ENCODE measurements at regions not wholly inside any gene's neighbourhood (a gene's known extent, or its start where the extent isn't known, plus 50 kb on each side); places are given as distances from the start of the nearest gene placed in this dataset.

DNA sequence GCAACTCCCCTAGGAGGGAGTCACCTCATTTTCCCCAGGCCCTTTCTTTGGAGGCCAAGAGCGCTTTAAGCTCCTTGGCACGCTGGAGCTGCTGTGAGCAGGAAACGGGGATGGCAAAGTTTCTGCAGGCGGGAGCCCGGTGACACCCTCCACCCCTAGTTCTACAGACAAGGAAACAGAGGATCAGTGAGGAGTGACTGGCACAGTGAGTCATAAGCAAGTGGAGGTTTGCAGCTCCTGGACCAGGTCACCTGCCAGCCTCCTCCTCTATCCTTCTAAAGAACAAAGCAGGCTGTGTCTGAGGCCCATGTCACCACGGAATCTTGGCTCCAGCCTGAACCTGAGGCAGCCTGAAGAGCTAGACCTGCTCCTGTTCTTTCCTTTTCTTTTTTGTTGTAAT is 141.9 kb downstream of the TMEM132E start:
- Histone ChIP-seq H4K20me1 (ENCODE audit: insufficient read depth) (no peaks in the 10 kb centered on the region), H3K27ac (no peak overlapping the region), H3K9ac (no peak overlapping the region), H3F3A (ENCODE audit: insufficient read depth) (peaks cover 7% of the 10 kb centered on the region; the same call in 1 of the 2 replicates), H3K27me3 (replicated peaks; ENCODE audit: insufficient read depth) (no peaks in the 10 kb centered on the region), H3K9me2 (ENCODE audit: insufficient read depth) (no peaks in the 10 kb centered on the region), H3K4me1 (ENCODE audit: insufficient read depth) (peaks cover 19% of the 10 kb centered on the region), H3K4me2 (ENCODE audit: unreplicated experiment) (no peak overlapping the region), H3K9me3 (ENCODE audit: low read depth) (no peaks in the 10 kb centered on the region), H2AFZ (no peak overlapping the region), H3K79me2 (ENCODE audit: insufficient read depth) (no peaks in the 10 kb centered on the region), H3K36me3 (ENCODE audit: low read depth) (no peaks in the 10 kb centered on the region), H3K4me3 (no peak overlapping the region)
- TF ChIP-seq EZH2 (IDR thresholded peaks at IDR 0.05; ENCODE audit: insufficient read depth, poor library complexity, severe bottlenecking) (no peak), EZH2phosphoT487 (IDR thresholded peaks at IDR 0.05; ENCODE audit: insufficient read depth, low read depth) (no peak)
- DNase-seq, result peak; percentile 28
- in situ Hi-C loops (cut with MboI), result no loop called here
- WGBS, 2 experiments (ENCODE audit: low coverage in 1 of 2, low lambda C conversion rate in 2 of 2, missing lambda C conversion rate in 2 of 2), result 57 to 62% methylated on average over 6 of the region's 6 CpGs

DNA sequence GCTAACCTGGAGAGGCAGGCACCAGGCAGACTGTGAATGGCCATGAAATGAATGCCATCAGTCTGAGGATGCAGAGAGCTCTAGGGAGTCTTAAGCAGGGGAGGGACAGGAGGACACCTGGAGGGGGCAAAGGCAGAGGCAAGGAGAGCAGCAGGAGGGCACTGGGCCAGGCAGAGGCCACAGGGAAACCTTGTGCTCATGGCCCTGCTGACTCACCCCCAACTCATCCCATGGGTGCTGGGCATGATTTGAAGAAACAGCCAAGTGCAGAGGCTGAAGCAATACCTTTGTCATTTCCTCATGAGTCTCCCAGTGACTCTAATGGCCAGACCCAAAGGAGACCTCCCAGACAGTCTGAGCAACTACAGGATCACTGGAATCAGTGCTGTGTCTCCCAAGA is 141.4 kb downstream of the TMEM132E start:
- in situ Hi-C loops (cut with MboI), result no loop called here
- no peaks in the 10 kb centered on the region for H4K20me1 ChIP-seq (ENCODE audit: insufficient read depth)
- no peak overlapping the region for H2AFZ ChIP-seq
- peaks cover 7% of the 10 kb centered on the region; the same call in 1 of the 2 replicates for H3F3A ChIP-seq (ENCODE audit: insufficient read depth)
- no peaks in the 10 kb centered on the region for H3K79me2 ChIP-seq (ENCODE audit: insufficient read depth)
- peaks cover 19% of the 10 kb centered on the region for H3K4me1 ChIP-seq (ENCODE audit: insufficient read depth)
- H3K27ac ChIP-seq, result no peak overlapping the region
- H3K36me3 ChIP-seq (ENCODE audit: low read depth), result no peaks in the 10 kb centered on the region
- no peaks in the 10 kb centered on the region for H3K27me3 ChIP-seq (replicated peaks; ENCODE audit: insufficient read depth)
- TF ChIP-seq EZH2 (IDR thresholded peaks at IDR 0.05; ENCODE audit: insufficient read depth, poor library complexity, severe bottlenecking) (no peak), EZH2phosphoT487 (IDR thresholded peaks at IDR 0.05; ENCODE audit: insufficient read depth, low read depth) (no peak)
- H3K9ac ChIP-seq, result no peak overlapping the region
- no peaks in the 10 kb centered on the region for H3K9me2 ChIP-seq (ENCODE audit: insufficient read depth)
- no peak overlapping the region for H3K4me2 ChIP-seq (ENCODE audit: unreplicated experiment)
- H3K4me3 ChIP-seq, result no peak overlapping the region
- DNase-seq, result peak; percentile 89
- H3K9me3 ChIP-seq (ENCODE audit: low read depth), result no peaks in the 10 kb centered on the region

DNA sequence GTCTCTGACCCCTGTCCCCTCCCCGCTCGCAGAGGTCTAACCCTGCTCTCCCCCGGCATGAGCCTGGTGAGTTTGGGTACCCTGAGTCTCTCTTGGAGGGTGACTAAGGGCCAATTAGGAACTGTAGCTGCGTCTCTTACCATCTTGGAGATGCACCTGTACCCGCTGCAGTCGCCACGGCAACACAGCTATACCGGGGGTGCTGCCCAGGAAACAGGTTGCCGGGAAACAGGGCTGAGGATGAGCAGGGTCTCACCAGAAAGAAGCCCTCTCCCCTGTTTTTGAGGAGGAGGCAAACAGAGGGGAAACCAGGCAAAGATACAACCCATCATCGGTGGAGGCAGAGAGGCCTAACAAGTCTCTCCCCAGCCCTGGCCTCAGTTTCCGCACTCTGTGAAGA is 140.2 kb downstream of the TMEM132E start:
- H3K9ac ChIP-seq, result no peak overlapping the region
- H4K20me1 ChIP-seq (ENCODE audit: insufficient read depth), result no peaks in the 10 kb centered on the region
- in situ Hi-C loops (cut with MboI), result no loop called here
- DNase-seq, result no peak
- no peak overlapping the region for H3K27ac ChIP-seq
- 88 to 90% methylated on average over 11 of the region's 11 CpGs for WGBS, 2 experiments (ENCODE audit: low coverage in 1 of 2, low lambda C conversion rate in 2 of 2, missing lambda C conversion rate in 2 of 2)
- H3K27me3 ChIP-seq (replicated peaks; ENCODE audit: insufficient read depth), result no peaks in the 10 kb centered on the region
- peaks cover 19% of the 10 kb centered on the region for H3K4me1 ChIP-seq (ENCODE audit: insufficient read depth)
- H3K4me2 ChIP-seq (ENCODE audit: unreplicated experiment), result no peak overlapping the region
- TF ChIP-seq EZH2phosphoT487 (IDR thresholded peaks at IDR 0.05; ENCODE audit: insufficient read depth, low read depth), result no peak
- no peak for TF ChIP-seq EZH2 (IDR thresholded peaks at IDR 0.05; ENCODE audit: insufficient read depth, poor library complexity, severe bottlenecking)
- H3K9me2 ChIP-seq (ENCODE audit: insufficient read depth), result no peaks in the 10 kb centered on the region
- peaks cover 7% of the 10 kb centered on the region; the same call in 1 of the 2 replicates for H3F3A ChIP-seq (ENCODE audit: insufficient read depth)
- no peak overlapping the region for H3K4me3 ChIP-seq
- no peak overlapping the region for H2AFZ ChIP-seq
- no peaks in the 10 kb centered on the region for H3K36me3 ChIP-seq (ENCODE audit: low read depth)
- no peaks in the 10 kb centered on the region for H3K79me2 ChIP-seq (ENCODE audit: insufficient read depth)
- no peaks in the 10 kb centered on the region for H3K9me3 ChIP-seq (ENCODE audit: low read depth)

DNA sequence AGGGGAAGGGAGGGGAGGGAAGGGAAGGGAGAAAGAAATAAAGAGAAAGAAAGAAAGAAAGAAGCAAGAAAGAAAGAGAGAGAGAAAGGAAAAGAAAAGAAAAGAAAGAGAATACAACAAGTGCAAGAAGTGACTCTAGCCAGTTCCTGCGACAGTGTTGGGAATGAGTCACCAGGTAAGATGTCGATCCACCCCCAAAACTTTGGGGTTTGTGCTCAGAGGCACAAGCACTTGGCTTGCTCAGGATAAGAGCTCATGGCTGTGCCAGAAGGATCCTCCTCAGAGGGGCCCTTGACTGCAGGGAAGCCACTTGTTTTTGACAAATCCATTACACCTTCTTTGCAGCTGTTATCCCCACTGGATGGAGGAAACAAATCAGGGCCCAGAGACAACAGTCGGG is 137.7 kb downstream of the TMEM132E start:
- Histone ChIP-seq H3K9ac (no peak overlapping the region), H2AFZ (no peak overlapping the region)

DNA sequence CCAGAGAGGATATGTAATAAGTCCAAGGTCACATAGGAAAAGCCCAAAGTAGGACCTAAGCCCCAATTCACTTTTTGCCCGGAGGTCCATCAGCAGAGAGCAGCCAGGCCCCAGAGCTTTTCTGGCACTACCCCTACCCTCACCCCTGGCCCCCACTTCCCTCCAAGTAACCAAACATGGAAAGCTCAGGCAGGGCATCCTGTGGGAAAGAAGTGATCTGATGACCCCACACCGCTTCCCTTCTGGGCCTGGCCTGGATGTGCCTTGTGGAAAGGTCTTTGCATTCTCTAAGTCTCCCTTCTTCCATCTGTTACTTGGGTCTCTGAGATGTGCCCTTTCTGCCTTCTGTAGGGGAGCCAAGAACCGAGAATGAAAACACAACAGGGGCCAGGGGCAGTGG is 136.9 kb downstream of the TMEM132E start:
- Histone ChIP-seq H2AFZ (no peak overlapping the region), H3K9me3 (ENCODE audit: low read depth) (no peaks in the 10 kb centered on the region), H3K36me3 (ENCODE audit: low read depth) (no peaks in the 10 kb centered on the region), H3K4me2 (ENCODE audit: unreplicated experiment) (no peak overlapping the region), H3K79me2 (ENCODE audit: insufficient read depth) (no peaks in the 10 kb centered on the region), H3K9ac (no peak overlapping the region), H3K4me1 (ENCODE audit: insufficient read depth) (peaks cover 11% of the 10 kb centered on the region), H3K27ac (no peak overlapping the region), H3K27me3 (replicated peaks; ENCODE audit: insufficient read depth) (no peaks in the 10 kb centered on the region), H3F3A (ENCODE audit: insufficient read depth) (peaks cover 4% of the 10 kb centered on the region; the same call in 1 of the 2 replicates), H3K9me2 (ENCODE audit: insufficient read depth) (no peaks in the 10 kb centered on the region), H3K4me3 (no peak overlapping the region), H4K20me1 (ENCODE audit: insufficient read depth) (no peaks in the 10 kb centered on the region)
- in situ Hi-C loops (cut with MboI), result no loop called here
- TF ChIP-seq EZH2phosphoT487 (IDR thresholded peaks at IDR 0.05; ENCODE audit: insufficient read depth, low read depth), result no peak
- TF ChIP-seq EZH2 (IDR thresholded peaks at IDR 0.05; ENCODE audit: insufficient read depth, poor library complexity, severe bottlenecking), result no peak
- 55 to 58% methylated on average over 3 of the region's 3 CpGs for WGBS, 2 experiments (ENCODE audit: low coverage in 1 of 2, low lambda C conversion rate in 2 of 2, missing lambda C conversion rate in 2 of 2)
- no peak for DNase-seq

More for the DNA sequence above, 137.7 kb downstream of the TMEM132E start:
- Histone ChIP-seq H3K9me3 (ENCODE audit: low read depth) (no peaks in the 10 kb centered on the region), H3K4me1 (ENCODE audit: insufficient read depth) (peaks cover 19% of the 10 kb centered on the region), H3K4me2 (ENCODE audit: unreplicated experiment) (no peak overlapping the region), H3K79me2 (ENCODE audit: insufficient read depth) (no peaks in the 10 kb centered on the region), H3K27me3 (replicated peaks; ENCODE audit: insufficient read depth) (no peaks in the 10 kb centered on the region), H3K4me3 (no peak overlapping the region), H4K20me1 (ENCODE audit: insufficient read depth) (no peaks in the 10 kb centered on the region), H3K27ac (no peak overlapping the region), H3K9me2 (ENCODE audit: insufficient read depth) (no peaks in the 10 kb centered on the region), H3K36me3 (ENCODE audit: low read depth) (no peaks in the 10 kb centered on the region), H3F3A (ENCODE audit: insufficient read depth) (peaks cover 7% of the 10 kb centered on the region; the same call in 1 of the 2 replicates)
- in situ Hi-C loops (cut with MboI), result no loop called here
- TF ChIP-seq EZH2 (IDR thresholded peaks at IDR 0.05; ENCODE audit: insufficient read depth, poor library complexity, severe bottlenecking) (no peak), EZH2phosphoT487 (IDR thresholded peaks at IDR 0.05; ENCODE audit: insufficient read depth, low read depth) (no peak)
- no peak for DNase-seq
- 26 to 32% methylated on average over 3 of the region's 3 CpGs for WGBS, 2 experiments (ENCODE audit: low coverage in 1 of 2, low lambda C conversion rate in 2 of 2, missing lambda C conversion rate in 2 of 2)
